WTC11 (cell line): ENCODE measurements at regions not wholly inside any gene's neighbourhood (a gene's known extent, or its start where the extent isn't known, plus 50 kb on each side); places are given as distances from the start of the nearest gene placed in this dataset.

ENCODE experiments used
- ESRRA ChIP-seq: sonication (generic); formaldehyde crosslinking; IDR thresholded peaks from 2 replicates; pipeline ENCODE4 v1.8.1; 2022; ENCODE audit warnings: mild to moderate bottlenecking, missing genetic modification reagents, borderline replicate concordance
- NR2C2 ChIP-seq: sonication (generic); formaldehyde crosslinking; IDR thresholded peaks from 2 replicates; pipeline ENCODE4 v1.8.0; 2022; ENCODE audit warnings: mild to moderate bottlenecking, missing genetic modification reagents
- ZBTB21 ChIP-seq: sonication (generic); formaldehyde crosslinking; IDR thresholded peaks from 2 replicates; pipeline ENCODE4 v1.8.1; 2023; ENCODE audit warnings: mild to moderate bottlenecking, missing genetic modification reagents, borderline replicate concordance
- TF ChIP-seq, protein P1 (sequence below): sonication (generic); formaldehyde crosslinking; IDR thresholded peaks from 2 replicates; pipeline ENCODE4 v1.8.1; 2022; ENCODE audit warnings: missing genetic modification reagents, borderline replicate concordance
- TF ChIP-seq, protein P2 (sequence below): sonication (generic); formaldehyde crosslinking; IDR thresholded peaks from 2 replicates; pipeline ENCODE4 v1.8.1; 2023; ENCODE audit warnings: mild to moderate bottlenecking, missing genetic modification reagents, moderate library complexity
- TF ChIP-seq, protein P3 (sequence below): sonication (generic); formaldehyde crosslinking; IDR thresholded peaks from 2 replicates; pipeline ENCODE4 v1.8.1; 2022; ENCODE audit warnings: low read depth, missing genetic modification reagents, borderline replicate concordance
- TF ChIP-seq, protein P4 (sequence below): sonication (generic); formaldehyde crosslinking; IDR thresholded peaks from 2 replicates; pipeline ENCODE4 v1.8.1; 2023; ENCODE audit warnings: mild to moderate bottlenecking, missing genetic modification reagents, borderline replicate concordance

DNA sequence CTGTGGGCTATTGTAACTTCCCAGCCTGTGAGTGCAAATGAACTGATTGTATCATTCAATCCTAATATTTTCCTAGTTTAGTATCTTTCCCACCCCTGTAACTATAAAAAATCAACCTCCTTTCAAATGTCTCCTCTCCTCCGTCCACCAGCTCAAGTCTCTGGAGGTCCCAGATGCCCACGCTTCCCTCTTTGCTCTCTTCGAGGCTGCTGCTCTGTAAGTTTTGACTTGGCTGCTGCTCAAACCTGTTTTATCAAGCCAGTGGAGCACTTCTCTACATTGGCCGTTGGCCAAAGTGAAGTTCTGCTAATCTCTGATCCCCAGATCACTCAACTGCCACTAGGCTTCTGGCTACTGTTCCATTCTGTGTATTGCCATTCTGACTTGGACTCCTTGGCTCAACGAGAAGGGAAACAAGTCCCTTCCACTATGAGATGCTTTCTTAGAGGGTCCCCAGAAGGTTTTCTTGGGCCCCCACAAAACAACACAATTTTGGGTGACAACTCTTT, 60.7 kb upstream of the RAPGEF2 start:
- TF ChIP-seq NR2C2 (CRISPR knock-in tag) (no peak), ZBTB21 (CRISPR knock-in tag) (no peak), ESRRA (CRISPR knock-in tag) (no peak)
- TF ChIP-seq, protein P1, sequence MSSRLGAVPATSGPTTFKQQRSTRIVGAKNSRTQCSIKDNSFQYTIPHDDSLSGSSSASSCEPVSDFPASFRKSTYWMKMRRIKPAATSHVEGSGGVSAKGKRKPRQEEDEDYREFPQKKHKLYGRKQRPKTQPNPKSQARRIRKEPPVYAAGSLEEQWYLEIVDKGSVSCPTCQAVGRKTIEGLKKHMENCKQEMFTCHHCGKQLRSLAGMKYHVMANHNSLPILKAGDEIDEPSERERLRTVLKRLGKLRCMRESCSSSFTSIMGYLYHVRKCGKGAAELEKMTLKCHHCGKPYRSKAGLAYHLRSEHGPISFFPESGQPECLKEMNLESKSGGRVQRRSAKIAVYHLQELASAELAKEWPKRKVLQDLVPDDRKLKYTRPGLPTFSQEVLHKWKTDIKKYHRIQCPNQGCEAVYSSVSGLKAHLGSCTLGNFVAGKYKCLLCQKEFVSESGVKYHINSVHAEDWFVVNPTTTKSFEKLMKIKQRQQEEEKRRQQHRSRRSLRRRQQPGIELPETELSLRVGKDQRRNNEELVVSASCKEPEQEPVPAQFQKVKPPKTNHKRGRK (CRISPR knock-in tag): no peak
- TF ChIP-seq, protein P2, sequence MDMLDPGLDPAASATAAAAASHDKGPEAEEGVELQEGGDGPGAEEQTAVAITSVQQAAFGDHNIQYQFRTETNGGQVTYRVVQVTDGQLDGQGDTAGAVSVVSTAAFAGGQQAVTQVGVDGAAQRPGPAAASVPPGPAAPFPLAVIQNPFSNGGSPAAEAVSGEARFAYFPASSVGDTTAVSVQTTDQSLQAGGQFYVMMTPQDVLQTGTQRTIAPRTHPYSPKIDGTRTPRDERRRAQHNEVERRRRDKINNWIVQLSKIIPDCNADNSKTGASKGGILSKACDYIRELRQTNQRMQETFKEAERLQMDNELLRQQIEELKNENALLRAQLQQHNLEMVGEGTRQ: no peak
- TF ChIP-seq, protein P3, sequence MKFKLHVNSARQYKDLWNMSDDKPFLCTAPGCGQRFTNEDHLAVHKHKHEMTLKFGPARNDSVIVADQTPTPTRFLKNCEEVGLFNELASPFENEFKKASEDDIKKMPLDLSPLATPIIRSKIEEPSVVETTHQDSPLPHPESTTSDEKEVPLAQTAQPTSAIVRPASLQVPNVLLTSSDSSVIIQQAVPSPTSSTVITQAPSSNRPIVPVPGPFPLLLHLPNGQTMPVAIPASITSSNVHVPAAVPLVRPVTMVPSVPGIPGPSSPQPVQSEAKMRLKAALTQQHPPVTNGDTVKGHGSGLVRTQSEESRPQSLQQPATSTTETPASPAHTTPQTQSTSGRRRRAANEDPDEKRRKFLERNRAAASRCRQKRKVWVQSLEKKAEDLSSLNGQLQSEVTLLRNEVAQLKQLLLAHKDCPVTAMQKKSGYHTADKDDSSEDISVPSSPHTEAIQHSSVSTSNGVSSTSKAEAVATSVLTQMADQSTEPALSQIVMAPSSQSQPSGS: no peak
- TF ChIP-seq, protein P4, sequence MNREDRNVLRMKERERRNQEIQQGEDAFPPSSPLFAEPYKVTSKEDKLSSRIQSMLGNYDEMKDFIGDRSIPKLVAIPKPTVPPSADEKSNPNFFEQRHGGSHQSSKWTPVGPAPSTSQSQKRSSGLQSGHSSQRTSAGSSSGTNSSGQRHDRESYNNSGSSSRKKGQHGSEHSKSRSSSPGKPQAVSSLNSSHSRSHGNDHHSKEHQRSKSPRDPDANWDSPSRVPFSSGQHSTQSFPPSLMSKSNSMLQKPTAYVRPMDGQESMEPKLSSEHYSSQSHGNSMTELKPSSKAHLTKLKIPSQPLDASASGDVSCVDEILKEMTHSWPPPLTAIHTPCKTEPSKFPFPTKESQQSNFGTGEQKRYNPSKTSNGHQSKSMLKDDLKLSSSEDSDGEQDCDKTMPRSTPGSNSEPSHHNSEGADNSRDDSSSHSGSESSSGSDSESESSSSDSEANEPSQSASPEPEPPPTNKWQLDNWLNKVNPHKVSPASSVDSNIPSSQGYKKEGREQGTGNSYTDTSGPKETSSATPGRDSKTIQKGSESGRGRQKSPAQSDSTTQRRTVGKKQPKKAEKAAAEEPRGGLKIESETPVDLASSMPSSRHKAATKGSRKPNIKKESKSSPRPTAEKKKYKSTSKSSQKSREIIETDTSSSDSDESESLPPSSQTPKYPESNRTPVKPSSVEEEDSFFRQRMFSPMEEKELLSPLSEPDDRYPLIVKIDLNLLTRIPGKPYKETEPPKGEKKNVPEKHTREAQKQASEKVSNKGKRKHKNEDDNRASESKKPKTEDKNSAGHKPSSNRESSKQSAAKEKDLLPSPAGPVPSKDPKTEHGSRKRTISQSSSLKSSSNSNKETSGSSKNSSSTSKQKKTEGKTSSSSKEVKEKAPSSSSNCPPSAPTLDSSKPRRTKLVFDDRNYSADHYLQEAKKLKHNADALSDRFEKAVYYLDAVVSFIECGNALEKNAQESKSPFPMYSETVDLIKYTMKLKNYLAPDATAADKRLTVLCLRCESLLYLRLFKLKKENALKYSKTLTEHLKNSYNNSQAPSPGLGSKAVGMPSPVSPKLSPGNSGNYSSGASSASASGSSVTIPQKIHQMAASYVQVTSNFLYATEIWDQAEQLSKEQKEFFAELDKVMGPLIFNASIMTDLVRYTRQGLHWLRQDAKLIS (CRISPR knock-in tag): no peak
